ENCODE measurements at regions not wholly inside any gene's neighbourhood (a gene's known extent, or its start where the extent isn't known, plus 50 kb on each side); places are given as distances from the start of the nearest gene placed in this dataset.

DNA sequence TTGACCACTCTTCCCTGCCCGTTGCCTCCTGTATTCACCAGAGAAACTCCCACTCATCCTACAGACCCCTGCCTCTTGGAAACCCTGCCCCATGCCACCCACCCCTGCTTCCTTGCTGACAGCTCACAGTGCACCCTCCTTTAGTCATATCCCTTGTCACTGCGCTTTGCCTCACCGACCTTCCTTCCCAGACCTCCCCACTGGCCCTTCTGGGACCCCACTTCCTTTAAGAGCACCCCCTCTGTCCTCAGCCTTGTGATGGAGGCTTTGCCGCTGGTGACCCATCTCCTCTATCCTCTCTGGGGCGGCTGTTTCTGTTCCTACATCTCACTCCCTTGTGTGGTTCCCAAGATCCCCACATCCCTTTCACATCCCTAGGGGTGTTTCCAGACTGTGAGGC lies 92.8 kb upstream of the ZMIZ1 start:
- no peak for DNase-seq

DNA sequence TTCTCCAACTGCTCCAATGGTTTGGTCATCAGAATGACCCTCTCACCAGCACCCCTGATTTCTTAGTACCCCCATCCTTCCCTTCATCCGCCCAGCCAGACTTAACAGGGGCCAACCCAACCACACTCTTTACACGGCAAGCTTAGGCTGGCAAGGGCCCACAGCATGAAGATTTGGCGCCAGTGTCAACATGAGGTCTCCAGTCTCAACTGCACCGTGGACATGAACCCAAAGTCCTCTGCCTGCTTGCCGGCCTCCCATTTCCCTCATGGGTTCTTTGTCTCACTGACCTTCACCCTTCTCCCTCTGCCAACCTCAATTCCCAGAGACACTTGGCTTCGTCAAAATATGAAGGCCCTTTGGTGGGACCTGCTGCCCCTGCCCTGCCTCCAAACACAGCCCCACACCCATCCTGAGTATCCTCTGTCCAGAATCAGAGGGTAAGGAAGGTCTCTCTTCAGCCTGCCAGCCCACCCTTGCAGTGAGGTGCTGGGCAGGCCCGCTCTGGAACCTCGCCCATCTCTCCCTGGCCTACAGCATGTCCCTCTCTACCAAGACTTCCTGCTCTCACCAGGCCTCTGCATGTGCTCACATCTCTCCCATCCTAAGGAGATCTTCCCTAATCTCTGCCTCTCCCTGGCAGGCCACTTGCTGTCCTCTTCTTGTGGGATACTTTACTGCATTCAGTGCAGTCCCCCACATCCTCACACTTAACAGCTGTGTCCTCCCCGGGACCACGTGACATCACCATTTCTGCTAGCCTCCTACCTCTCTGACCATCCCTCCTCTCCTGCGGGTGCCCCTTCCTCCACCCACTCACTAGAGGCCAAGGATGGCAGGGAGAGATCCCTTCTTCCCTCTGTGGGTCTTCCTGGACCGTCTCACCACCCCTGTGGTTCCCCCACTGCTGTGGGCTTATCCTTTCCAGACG lies 91.7 kb upstream of the ZMIZ1 start:
- no peak for DNase-seq

DNA sequence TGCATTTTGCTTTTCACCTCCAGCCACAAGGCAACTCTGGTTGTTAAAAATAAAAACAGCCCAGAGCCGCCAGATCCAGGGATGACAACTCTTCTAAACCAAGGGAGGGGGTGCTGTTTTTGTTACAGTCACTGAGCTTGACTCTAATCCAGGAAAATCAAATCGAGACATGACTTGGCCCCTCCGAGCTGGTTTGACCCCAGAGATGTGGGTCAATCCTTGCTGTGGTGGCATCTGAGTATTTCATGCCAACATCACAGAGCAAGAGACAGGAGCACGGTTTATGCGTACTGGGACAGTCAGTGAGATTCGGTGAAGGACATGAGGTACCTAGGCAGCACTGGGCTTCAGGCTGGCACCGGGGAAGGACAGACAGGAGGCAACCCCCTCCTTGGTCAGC lies 88.8 kb upstream of the ZMIZ1 start:
- DNase-seq = no peak

DNA sequence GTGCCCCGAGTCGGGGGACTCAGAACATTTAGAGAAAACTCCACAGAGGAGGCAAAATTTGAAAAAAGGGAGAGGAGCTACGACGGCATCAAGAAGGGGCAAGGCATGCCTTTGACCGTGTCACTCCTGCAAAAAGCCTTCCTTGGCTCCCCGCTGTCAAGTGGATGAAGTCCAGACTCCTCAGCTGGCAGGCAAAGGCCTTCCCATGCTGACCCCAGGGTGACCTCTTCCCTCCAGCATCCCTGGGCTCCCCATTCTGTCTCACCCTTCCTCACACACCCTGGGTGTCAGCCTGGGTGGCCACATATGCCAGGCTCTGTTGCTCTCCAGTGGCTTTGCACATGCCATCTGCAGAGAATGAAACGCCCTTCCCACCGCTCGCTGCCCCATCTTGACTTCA lies 88.4 kb upstream of the ZMIZ1 start:
- no peak for DNase-seq

DNA sequence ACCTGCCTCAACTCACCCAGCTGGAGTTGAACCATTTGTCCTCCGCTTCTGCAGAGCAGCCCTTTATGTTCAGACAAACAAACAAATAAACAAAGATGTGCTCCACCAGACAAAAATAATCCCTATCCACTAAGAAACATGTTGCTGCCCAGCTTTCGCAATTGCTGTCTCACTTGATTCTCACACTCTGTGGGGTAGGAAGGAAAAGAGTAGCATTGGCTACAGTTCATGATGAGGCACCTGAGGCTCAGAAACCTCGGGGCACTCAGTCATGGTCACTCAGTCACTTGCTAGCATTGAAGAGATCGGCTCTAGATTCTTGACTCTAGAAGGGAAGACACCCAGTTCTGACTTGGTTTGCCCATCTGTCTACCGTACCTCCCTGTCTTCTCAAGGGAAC lies 88.0 kb upstream of the ZMIZ1 start:
- no peak for DNase-seq

DNA sequence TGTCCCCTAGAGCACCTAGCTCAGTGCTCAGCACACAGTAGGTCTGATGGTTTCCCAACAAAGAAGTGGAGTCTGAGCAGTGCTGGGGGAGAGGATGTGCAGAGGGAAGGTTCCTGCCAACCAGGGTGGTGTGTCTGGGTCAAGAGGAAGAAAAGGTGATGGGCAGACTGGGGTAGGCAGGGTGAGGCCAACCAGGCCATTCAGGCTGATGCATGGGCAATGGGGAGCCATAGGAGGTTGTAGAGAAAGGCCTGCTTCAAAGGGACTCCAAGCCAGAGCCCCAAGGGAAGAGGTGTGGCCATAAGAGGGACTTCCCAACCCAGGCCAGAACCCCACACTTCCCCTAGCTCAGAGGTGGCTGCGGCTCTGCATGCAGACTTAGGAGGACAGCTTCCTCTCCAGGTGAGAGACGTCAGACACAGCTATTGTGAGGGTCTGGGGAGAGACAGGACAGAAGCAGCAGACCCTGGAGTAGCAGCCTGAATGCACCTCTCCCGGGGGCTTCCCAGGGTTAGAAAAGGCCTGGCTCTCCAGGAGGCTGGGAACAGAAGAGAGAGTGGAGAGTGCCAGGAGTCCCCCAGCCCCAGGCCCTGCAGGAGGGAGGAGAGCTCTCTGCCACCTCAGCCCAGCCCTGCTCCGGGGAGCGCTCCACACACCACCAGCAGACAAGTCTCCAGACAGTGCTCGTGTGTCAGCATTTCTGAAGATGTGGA lies 87.4 kb upstream of the ZMIZ1 start:
- no peak for DNase-seq

DNA sequence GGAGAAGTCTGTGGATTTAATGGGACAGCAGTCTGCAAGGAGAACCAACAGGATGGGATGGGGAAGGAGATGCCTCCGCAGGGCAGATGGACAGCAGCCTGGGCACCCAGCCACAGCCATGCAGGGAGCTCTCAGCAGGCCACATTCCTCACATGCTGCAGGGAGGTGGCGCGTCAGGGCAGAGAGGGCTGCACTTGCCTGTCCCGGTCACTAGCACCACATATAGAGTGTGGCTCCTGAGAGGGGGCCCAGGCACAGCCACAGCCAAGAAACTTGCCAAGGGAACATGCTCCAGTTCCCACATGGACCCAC lies 86.8 kb upstream of the ZMIZ1 start:
- DNase-seq = no peak

DNA sequence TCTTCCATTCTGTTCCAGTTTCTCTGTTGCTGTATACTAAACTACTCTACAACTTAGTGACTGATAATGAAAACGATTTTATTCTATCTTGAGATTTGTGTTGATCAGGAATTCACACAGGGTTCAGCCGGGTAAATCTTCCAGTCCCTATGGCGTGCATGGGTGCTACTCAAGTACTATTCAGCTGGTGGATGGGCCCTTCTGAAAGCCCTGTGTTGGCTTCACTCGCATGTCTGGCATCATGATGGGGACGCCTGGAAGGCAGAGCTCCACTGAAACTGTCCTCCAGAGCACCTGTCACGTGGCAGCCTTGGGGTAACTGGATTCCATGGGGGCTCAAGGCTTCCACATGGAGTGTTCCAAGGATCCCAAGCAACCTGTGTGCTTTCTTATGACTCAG lies 86.0 kb upstream of the ZMIZ1 start:
- no peak for DNase-seq

DNA sequence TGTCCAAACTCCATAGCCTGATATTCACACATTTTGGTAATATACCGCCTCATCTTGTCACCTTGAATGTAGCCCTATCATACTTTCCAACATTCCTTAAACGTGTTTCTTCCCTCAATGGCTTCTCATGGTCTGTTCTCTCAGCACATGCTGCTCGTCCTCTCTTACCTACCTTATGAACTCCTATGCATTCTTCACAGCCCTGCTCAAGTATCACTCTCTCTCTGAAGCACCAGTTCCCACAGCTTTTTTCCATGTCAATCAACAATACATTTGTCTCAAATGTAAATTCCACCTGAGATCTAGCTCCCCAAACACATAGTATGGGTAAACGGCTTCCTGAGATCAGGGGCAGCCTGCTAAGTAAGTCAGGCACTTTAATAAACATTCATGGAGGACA lies 85.2 kb upstream of the ZMIZ1 start:
- no peak for DNase-seq

DNA sequence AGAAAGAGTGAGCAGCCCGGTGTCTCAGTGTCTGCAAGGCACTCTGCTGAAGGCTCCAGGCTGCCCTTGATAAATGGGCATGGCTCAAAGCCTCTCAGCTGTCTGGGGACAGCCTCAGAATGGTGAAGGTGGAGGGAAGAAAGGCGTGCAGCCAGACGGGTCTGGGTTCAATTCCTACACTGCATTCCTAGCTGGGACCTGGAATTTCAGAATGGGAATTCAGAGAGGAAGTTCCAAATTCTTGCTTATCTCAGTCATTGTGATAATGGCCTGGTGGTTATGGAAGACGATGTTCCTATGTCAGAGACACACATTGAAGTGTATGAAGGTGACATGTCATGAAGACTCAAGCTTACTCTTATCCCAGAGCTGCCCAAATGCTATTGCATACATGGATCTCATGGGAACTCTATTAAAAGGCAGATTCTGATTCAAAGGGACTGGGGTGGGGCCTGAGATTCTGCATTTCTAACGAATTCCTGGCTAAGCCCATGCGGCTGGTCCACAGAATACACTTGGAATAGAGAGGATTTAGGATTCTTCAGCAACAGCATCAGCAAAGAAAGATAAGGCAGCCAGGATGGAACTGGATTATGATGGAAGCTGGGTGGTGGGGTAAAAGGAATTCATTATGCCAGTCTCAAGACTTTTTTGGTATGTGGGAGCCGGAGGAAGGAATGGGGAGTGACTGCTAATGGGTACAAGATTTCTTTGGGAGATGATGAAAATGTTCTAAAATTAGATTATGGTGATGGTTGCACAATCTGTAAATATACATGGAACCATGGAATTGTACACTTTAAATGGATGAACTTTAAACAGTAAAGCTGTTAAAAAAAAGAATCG lies 82.6 kb upstream of the ZMIZ1 start:
- DNase-seq = no peak

DNA sequence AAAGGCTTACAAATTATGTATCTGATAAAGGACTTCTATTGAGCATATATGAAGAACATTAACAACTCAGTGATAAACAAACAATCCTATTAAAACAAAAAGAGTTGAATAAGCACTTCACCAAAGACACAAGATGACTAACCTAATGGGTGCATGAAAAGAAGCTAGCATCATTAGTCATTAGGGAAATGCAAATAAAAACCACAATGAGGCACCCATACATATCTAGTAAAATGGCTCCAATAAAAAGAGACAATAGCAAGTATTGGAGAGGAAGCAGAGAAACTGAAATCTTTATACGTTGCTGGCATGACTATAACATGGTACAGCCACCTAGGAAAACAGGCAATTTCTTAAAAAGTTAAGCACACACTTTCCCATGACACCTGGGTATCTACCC lies 77.6 kb upstream of the ZMIZ1 start:
- no peak for DNase-seq

DNA sequence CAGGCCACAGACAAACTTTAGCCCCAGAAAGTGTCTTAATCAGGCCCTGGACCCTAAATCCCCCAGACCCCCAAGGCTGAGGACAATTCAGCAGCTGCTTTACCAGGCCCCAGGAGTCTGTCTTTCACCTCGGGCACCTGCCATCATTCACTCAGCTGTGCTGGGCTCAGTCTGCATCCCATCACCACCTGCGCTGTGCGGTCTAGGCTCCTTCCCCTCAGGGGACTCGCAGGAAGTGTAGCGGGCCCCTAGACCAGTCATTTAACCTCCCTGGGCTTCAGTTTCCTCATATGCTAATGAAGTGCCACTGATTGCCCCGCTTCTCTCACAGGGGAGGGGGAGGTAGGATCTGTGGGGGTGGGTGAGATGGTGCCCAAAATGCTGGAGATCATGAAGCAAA lies 76.4 kb upstream of the ZMIZ1 start:
- DNase-seq = no peak

DNA sequence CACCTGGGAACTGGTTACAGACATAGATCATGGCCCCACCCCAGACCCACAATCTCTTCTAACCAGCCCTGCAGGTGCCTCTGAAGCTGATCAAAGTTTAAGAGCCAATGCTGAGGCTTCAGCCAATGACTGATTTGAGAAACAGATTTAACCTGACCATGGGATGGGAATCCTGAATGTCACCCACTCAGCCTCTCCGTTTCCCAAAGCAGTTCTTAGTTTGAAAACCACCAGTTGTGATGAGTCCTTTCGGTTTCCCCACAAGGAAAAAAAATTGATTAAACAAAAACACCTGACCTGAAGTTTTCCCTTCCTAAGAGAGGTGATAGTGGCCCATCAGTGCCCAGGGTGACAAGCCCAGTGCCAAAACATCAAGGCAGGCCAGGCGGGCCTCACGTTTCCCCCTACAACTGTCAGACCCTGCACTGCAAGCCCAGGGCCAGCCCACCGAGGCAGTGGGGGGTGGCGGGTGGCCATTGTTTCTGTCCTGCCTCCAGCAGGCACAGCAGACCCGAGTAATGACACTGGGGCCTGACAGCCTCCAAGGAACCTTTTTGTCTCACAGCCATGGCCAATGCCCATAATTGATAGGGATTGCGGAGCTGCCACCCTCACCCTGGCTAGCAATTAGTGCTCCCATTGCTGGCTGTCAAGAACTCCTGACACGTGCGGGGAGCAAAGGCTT lies 75.4 kb upstream of the ZMIZ1 start:
- DNase-seq = no peak

DNA sequence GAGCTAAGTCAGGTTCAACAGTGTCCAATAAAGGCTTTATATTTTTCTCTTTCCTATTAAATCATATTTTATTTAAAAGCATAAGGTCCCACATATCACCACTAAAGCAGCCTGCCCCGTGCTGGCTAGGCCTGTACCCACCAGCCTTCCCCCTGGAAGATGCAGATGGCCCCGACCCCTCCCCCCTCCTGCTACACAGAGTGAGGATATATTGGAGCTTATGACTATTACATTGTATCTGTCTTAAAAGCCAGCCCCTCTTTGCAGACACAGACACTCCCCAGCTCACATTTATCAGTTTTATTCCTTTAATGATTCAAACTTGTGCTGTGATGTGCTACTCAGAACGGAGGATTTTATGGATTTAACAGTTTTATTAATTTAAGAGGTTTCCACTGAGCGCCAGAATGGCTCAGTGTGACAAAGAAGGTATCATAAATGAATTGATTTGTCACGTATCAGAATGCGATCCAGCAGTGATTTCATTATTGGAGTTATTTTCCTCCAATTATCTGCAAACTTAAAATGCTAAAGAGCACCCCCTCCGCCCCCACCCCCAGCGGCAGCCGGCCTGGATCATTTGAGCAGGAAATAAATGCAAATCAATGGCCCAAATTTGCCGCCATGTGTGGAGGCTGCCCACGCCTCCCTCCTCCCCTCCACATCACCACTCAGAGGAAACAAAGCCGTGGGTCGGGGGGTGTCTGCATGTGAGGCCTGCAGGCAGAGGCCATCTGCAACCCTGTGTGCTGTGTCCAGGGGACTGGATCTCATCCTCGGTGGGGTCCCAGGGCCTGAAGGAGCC lies 72.6 kb upstream of the ZMIZ1 start:
- DNase-seq = no peak

DNA sequence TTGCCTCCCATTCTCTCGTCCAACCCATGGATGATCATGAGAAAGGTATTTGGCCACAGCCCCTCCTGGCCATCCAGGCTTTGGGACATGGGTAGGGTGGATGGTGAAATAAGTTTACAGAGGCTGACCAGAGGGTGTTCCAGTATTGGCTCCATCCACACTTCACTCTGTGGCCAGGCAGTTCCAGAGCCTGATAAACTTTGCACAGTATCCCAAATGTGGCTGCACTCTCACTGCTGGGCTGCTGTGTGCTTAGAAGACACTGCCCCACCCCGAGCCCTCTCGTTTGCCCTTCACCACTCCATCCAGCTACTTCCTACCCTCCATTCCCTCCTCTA lies 72.0 kb upstream of the ZMIZ1 start:
- no peak for DNase-seq

DNA sequence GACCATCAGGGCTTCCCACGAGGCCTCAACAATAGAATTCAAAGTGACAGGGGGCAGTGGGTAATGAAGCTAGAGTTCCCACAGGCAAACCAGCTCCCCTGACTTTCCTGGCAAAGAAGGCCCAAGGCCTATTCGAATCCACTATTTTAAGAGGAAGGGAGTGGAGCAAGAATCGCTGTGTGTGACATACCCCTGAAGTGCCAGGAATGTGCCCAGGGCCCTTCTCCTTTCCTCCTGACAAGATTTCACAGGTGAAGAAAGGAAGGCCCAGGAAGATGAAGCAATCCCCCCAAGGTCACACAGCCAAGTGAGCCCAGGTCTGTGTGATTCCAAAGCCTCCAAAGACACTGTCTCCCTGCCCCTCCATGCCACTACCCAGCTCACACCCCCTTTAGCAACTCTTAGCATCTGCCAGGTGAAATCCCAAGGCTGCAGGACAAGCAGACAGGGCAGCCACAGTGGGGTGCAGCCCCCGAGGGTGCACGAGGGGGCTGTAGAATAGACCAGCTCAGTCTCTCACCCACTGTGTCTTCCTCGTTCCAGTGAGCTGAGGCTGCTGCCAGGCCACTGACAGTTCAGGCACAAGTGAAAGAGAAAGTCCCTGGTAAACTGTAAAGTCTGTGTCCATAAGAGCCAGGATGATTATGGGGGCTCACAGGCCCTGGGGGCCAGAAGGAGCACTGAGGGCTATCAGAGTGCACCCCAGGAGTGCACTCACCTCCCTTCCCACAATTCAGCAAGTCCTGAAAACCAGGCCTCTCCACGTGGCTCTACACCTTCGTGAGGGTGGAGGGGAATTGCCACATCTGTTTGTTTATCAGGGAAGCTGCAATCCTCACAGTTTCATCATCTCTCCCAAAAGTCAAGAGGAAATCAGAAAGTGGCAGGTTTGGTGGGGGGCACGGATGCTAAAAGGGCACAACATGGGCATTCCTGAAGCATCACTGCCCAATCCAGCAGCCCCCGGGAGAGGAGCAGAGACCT lies 70.8 kb upstream of the ZMIZ1 start:
- DNase-seq = peak; percentile 65

DNA sequence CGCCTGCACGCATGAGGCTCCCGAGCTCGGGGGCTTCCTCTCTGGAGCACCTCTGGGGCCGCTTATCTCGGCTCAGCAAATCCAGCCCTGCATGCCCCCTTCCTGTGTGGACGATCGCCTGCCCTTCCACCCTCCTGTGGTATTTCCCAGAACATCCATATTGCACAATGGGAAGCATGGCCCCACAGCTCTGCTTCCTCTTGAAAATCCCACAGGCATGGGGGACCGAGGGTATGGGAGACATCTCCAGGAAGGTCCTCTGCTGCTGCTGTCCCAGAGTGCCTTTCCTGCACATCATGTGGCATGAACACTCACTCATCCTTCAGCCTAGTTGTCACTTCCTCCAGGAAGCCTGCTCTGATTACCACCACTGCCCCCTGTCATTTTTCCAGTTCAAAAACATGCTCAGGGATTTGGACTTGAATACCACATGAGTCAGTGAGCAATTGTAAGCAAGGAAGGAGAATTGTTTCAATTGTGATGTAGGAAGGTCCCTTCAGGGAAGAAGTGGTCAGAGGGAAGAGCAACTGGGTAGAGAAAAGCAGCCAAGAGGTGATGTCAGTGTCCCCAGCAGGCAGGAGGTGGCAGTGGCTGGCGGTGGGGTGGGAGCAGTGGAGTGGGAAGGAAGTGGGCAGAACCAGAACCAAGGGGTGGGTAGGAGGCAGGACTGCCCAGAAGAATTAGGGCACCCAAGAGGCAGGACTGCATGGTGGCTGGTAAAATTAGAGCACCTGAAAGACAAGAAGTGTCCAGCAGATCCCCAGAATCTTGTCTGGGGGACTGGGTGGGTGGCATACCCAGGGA lies 67.5 kb upstream of the ZMIZ1 start:
- peak; percentile 74 for DNase-seq

DNA sequence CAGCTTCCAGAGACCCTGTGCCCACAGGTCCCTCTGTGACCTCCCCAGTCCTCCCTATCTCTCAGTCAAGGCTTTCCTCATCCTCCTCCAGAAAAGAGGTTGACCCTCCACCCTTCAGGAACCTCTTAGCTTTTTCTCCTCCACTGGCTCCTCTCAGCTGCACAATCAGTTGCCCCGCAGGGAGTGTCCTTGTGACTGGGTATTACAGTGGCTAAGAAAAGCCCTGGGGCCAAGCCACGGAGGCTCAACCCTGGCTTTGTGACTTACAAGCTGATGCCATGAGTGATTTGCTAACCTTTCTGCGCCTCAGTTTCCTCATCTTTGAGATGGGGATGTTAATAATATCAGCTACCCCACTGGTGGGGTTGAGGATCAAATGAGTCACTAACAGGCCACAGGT lies 66.4 kb upstream of the ZMIZ1 start:
- peak; percentile 36 for DNase-seq

DNA sequence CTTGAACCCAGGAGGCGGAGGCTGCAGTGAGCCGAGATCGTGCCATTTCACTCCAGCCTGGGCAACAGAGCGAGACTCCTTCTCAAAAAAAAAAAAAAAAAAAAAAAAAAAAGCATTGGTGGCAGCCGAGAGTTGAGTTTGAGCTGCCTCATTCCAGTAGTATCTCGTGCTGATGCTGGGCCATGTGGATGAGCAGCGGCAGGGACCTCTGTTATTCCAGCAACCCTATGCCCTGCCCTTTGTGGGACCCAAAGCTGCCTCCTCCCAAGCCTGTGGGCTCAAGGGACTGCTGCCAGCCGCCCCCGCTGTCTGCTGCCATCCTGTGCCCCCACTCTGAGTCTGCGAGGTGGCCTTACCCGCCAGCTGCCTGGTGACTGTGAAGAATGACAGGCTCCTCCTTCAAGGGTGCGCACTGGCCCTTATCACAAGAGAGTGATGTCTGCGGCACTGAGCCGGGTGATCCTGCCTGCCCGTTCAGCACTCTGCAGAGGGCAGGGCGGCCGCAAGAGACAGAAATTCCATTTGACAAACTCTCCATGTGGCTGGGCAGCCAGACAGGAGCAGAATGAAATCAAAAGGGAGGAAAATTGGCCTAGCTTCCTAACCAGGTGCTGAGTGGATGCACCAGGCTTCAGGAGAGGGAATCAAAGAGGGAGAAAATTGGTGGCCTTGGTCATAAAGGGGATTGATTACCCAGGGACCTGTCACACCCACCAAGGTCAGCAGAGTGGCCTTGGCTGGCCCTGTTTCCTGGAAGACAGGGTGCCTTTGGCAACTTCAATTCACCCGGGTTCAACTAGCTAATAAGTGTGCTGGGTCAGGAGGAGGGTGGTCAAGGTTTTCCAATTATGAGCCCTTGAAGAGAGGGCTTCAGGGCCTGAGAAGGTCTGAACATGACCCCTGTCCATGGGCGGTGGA lies 65.3 kb upstream of the ZMIZ1 start:
- no peak for DNase-seq

Data from OCI-M1 (cell line).